Stimulated activated CD8-positive, alpha-beta memory T cell treated with anti-CD3 and anti-CD28 coated beads, Interleukin-12 subunit alpha, Interleukin-12 subunit beta, amount 100 ng/mL, for 4 hours (primary cell): ENCODE measurements at regions not wholly inside any gene's neighbourhood (a gene's known extent, or its start where the extent isn't known, plus 50 kb on each side); places are given as distances from the start of the nearest gene placed in this dataset.
"Not testable (repeated sequence)": the region's sequence is repeated elsewhere in the genome, so short reads cannot be mapped to it uniquely, and the experiment has no call there.

Source experiments
- DNase-seq: peaks from one replicate; pipeline ENCODE4 v3.0.0-alpha.2; 2020; ENCODE audit warnings: low read depth

GRCh38 chr20:40893610-40894236 is 134.9 kb upstream of the TOP1 start:
- DNase-seq, result no peak

GRCh38 chr20:40894237-40894630 is 134.4 kb upstream of the TOP1 start:
- DNase-seq, result no peak

DNA sequence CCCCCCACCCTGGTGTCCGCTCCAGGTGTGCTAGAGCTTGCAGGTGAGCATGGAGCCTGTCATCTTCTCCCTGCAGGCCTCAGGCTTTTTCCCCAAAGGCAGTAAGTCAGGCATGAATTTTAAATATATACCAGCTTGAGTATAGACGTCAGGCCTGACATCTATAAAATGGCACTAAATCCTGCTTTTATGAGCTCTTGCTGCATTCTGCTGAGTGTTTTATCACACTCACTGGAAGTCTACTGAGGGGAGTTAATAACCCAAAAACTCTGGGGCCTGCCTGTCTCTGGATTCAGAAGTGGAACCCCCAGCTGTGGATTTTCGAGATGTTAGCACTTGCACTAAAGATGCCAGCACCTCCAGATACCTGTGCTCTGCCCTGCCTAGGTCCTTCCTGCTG is 133.4 kb upstream of the TOP1 start:
- no peak for DNase-seq

GRCh38 chr20:40896814-40897700 is 131.6 kb upstream of the TOP1 start:
- DNase-seq, result no peak

DNA sequence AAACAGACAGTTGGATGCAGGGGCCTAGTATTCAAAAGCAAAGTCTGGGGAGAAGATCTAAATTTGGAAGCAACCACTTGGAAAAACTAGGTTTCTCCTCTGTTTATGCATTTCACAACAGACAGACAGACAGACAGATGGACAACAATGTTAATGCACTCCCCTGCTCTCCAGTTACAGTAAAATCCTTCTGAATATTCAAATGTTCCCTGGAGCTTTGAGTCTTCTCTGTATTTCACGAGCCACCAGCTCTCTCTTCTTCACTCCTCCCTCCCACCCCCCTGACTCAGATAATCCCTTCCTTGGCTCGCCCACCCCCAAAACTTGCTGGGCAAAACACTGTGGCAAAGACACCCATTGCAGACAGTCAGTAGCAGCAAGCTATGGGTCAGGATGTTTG is 129.3 kb upstream of the TOP1 start:
- DNase-seq, result no peak

DNA sequence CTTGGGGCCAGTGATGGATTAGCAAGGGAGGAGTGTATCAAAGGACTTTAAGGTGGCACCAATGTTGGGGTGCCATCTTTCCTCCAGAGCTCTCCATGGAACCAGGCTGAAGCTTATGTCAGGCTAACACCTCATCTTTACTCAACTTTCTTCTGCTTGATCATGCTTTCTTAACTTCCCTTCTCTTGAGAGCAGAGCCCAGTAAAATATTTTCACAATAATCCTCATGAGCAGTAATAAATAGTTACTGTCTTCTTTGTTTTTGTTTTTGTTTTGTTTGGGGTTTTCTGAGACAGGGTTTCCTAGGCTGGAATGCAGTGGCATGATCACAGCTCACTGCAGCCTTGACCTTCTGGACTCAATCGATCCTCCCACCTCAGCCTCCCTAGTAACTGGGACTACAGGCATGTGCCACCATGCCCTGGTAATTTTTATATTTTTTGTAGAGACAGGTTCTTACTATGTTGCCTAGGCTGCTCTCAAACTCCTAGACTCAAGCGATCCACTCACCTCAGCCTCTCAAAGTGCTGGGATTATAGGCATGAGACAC is 127.9 kb upstream of the TOP1 start:
- DNase-seq, result no peak

DNA sequence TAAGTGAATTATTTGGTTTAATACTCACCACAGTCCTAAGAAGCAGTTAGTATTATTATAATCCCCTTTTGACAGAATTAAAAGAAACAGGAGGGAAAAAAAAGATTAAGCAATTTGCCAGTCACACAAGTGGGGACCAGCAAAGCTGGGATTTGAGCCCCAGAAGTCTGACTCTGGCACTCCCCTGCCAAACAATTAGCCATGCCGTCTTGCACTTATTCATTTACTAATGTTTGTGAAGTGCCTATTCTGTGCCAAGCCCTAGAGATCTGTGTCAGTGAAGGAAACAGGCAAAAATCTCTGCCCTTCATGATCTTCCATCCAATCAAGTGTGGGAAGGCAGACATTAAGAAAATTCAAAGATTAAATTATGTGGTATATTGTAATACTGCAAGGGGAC is 126.0 kb upstream of the TOP1 start:
- no peak for DNase-seq

DNA sequence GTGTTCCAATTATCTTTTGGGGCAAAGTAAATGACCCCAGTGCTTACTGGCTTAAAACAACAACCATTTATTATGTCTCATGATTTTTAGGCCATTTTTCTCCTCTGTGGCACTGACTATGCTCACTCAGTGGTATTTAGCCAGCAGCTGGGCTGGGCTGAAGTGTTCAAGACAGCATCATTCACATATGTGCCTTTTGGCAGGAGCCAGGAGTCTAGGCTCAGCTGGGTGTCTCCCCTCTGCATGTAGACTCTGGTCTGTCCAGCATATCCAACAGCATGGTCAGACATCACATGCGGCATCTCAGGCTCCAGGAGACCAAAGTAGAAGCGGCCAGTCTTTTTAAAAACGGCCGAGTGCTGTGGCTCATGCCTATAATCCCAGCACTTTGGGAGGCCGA is 120.3 kb upstream of the TOP1 start:
- no peak for DNase-seq

DNA sequence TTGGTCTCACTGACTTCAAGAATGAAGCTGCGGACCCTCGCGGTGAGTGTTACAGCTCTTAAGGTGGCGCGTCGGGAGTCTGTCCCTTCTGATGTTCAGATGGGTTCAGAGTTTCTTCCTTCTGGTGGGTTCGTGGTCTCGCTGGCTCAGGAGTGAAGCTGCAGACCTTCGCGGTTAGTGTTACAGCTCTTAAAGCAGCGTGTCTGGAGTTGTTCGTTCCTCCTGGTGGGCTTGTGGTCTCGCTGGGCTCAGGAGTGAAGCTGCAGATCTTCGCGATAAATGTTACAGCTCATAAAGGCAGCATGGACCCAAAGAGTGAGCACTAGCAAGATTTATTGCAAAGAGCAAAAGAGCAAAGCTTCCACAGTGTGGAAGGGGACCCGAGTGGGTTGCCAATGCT is 119.1 kb upstream of the TOP1 start:
- DNase-seq, result not testable (repeated sequence)

GRCh38 chr20:40910436-40910835 is 118.2 kb upstream of the TOP1 start:
- not testable (repeated sequence) for DNase-seq

DNA sequence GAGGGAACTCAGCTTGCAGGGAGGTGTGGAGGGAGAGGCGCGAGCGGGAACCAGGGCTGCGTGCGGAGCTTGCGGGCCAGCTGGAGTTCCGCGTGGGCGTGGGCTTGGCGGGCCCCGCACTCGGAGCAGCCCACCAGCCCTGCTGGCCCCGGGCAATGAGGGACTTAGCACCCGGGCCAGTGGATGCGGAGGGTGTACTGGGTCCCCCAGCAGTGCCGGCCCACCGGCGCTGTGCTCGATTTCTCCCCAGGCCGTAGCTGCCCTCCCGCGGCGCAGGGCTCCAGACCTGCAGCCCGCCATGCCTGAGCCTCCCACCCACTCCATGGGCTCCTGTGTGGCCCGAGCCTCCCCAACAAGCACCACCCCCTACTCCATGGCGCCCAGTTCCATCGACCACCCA is 117.5 kb upstream of the TOP1 start:
- DNase-seq, result not testable (repeated sequence)

DNA sequence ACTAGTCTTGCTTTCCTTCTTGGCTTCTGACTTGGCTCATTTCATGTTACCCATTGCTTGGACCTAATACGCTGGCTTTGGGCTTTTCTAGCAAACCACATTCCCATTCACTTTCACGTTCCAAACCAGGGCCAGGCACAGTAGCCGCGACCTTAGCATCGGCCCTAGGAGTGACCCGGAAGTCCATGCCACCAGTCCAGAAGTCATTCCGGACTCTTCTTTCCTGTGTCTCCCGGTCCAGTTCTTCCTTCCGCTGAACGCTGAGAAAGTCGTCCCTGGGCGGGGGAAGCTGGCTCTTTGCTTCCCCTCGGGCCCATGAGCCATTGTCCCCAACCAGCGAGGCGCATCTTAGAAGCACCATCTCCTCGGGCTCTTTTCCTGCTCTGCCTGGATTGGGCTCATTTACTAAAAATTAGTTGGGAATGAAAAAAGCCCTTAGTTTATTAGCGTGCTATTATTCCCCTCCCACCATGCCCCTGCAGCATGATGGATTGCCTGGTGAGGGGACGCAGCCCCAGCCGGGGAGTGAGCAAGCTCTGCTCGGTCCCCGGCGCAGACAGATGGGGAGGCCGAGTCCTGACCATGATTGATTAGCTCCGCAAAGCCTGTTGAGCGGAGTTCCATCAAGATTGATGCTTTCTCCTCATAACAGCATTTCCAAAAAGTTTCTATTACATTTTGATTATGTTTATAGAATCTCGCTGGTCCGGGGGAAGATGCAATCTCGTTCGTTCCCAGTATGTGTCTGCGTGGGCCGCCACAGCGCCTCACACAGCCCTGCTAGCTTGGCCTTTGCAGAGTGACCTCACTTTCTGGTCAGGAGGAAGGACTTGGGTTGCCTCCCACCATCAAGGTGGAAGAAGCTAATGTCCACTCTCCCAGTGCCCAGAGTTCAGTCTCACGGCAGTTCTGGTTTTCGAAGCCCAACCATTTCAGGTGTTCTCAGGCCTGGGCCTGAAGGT is 115.1 kb upstream of the TOP1 start:
- no peak for DNase-seq

DNA sequence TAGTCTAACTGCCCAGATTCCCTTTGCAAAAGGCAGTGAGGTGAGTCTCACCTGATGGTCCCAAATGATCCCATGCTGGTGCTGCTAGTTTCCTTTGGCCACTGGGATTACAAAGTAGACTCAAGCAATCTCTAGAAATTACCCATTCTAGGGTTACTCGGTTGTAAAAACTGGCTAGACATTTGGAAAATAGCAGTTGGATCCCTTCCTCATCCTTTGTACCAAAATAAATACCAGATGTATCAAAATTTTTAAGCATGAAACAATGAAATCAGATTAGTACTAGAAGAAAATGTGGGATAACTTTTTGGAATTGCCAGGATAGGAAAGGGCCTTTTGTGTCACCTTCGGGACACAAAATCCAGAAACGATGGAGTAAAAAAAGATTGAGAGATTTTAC is 112.9 kb upstream of the TOP1 start:
- DNase-seq, result no peak

- no peak for DNase-seq
These were observed 112.3 kb upstream of the TOP1 start for GRCh38 chr20:40916276-40916675.

GRCh38 chr20:40920291-40920690 is 108.3 kb upstream of the TOP1 start:
- DNase-seq, result no peak

- no peak for DNase-seq
These were observed 105.8 kb upstream of the TOP1 start for GRCh38 chr20:40922865-40923264.

DNA sequence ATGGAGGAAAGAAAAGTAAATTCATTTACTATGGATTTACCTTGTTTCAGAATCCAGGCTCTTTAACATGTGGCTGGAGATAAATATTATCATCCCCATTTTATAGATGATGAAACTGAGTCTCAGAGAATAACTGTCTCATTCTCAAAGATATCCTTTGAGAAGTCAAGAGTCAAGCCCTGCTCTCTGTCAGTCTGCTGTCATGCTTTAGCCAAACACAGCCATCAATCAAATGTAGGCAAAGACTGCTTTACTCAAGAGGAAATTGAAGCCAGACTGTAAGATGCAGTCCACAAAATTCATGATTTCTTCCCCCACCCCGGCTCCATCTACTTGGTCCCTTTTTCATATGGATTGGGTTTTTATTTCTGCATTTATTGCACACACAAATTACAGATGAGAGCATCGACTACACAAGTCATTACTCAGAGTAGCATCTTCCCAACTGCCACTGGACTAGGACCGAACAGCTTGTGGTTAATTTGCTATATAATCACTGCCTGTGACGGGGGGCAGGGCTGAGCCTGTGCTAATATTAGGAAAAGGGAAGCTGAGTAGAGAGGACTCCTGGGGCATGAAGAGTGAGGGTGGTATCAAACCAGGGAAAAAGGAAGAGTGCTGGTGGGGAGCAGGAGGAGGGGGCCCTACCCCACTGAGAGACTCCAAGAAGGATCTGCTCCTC is 102.7 kb upstream of the TOP1 start:
- no peak for DNase-seq

DNA sequence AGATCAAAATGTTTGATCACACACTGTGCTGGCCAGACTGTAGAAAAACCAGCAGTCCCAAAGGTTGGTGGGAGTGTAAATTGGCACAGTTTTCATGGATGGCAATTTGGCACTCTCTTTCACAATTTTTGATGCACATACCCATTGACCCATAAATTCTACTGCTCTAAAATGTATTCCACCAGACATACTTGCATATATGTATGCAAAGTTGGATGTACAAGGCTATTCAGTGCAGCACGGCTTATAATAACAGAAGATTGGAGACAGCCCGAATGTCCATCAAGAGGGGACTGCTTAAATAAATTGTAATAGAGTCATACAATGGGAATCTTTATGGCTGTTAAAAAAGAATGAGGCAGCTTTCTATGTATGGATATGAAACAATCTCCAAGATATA is 101.7 kb upstream of the TOP1 start:
- no peak for DNase-seq

DNA sequence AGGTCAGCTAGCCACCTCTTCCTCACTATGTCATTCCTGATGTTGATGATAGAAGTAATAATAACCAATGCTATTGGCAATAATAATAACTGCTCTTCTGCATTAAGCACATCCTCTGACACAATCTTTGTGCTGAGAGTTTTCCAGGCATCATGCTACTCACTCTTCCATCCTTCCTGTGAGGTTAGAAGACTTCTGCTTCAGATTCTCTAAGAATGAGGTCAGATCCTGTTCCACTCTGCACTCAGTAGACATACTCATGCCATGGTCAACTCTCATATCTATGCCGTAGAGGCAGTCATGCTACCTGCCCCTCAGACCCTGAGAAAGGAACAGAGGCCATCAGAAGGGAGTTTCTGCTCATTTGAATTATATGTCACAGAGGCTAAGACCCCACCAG is 98.1 kb upstream of the TOP1 start:
- no peak for DNase-seq

DNA sequence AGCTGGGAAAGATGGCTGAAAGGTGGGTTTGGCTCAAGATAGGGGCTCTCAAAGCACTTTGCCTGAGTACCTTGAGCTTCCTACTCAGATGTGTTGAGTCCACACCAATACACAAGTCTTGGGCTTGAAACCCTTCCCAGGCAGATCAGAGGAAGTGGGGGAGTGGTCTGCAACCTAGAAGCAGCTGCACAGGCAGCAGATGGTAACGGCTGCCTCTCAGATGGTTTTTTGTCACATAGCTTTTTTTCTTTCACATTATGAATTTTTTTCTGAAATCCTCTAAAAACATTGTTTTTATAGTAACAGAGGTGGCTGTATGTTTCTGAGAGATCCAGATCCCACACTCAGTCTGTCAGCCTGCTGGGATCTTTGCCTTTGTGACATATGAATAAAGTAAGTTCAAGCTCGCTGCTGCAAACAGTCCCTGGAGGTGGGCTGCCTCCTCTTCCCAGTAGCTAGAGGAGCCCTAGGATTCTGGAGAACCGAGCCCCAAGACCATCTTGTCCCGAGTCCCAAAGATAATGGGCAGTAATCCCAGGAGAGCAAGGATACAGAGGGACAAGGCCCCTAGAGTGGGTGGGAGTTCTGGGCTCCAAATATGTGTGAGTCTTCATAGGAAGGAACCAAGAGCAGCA is 97.1 kb upstream of the TOP1 start:
- no peak for DNase-seq

GRCh38 chr20:40932436-40932835 is 96.2 kb upstream of the TOP1 start:
- DNase-seq, result no peak
